HG03175 (cell line): ENCODE measurements at regions not wholly inside any gene's neighbourhood (a gene's known extent, or its start where the extent isn't known, plus 50 kb on each side); places are given as distances from the start of the nearest gene placed in this dataset.

Experiments
- ATAC-seq: cut with Tn5 transposase; IDR thresholded peaks from one replicate; pipeline ENCODE4 v1.9.1; 2021; ENCODE audit warnings: mild to moderate bottlenecking, moderate library complexity; ENCODE audit not compliant: unreplicated experiment

DNA sequence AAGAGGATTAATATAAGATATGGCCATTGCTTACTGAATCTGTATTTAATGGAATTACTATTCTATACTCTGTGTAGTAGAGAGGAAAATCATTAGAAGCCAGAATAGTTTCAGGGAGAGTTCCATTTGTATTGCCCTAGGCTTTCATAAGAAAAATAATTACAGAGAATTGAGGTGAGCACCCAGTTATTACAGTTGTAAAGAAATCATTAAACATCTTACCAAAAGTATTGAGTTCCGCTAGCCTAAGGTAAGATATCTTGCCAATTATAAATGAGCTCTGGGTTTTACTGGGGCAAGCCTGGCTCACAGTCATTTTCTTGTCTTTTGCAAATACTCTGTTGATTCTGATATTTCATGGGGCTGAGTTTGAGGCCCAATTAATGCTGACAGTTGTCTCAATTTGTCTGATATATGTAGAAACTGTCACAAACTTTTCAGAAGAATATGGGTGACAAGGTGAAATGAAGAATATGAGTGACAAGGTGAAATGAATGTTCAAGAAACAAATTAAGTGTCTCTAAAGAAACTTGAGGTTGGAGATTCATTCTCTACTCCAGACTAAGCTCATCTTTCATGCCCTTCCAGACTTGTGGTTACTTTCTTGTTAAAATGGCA is 127.8 kb downstream of the PTGER3 start:
- ATAC-seq = no peak
